Karpas-422 (cell line): ENCODE measurements at regions not wholly inside any gene's neighbourhood (a gene's known extent, or its start where the extent isn't known, plus 50 kb on each side); places are given as distances from the start of the nearest gene placed in this dataset.

Source experiments
- DNase-seq: peaks from one replicate; pipeline ENCODE4 v3.0.0-alpha.2; 2015
- H2AFZ ChIP-seq: fragments of 200-600 bp; sonication (generic); 2 replicates; pipeline ENCODE4 v1.6.1; 2014; ENCODE audit warnings: antibody characterized with exemption, low read length, mixed read lengths
- H3K27ac ChIP-seq: fragments of 200-600 bp; sonication (generic); 2 replicates; pipeline ENCODE4 v1.5.1; 2014; ENCODE audit warnings: mild to moderate bottlenecking, low read length, moderate library complexity
- H3K27me3 ChIP-seq: fragments of 200-600 bp; sonication (generic); 2 replicates; pipeline ENCODE4 v1.6.1; 2014; ENCODE audit warnings: low read length, mixed read lengths
- H3K36me3 ChIP-seq: fragments of 200-600 bp; sonication (generic); 2 replicates; pipeline ENCODE4 v1.6.1; 2014; ENCODE audit warnings: low read length, mixed read lengths; ENCODE audit not compliant: insufficient read depth
- H3K4me1 ChIP-seq: fragments of 200-600 bp; sonication (generic); 2 replicates; pipeline ENCODE4 v1.6.1; 2014; ENCODE audit warnings: mild to moderate bottlenecking, low read length, mixed read lengths
- H3K4me2 ChIP-seq: fragments of 200-600 bp; sonication (generic); 2 replicates; pipeline ENCODE4 v1.6.1; 2014; ENCODE audit warnings: low read length, low read depth, mild to moderate bottlenecking; ENCODE audit not compliant: poor library complexity, severe bottlenecking
- H3K4me3 ChIP-seq: fragments of 200-600 bp; sonication (generic); 2 replicates; pipeline ENCODE4 v1.5.1; 2014; ENCODE audit warnings: mild to moderate bottlenecking, antibody characterized with exemption, low read length, mixed read lengths
- H3K79me2 ChIP-seq: fragments of 200-600 bp; sonication (generic); 2 replicates; pipeline ENCODE4 v1.6.1; 2014; ENCODE audit warnings: mild to moderate bottlenecking, low read length, mixed read lengths
- H3K9ac ChIP-seq: fragments of 200-600 bp; sonication (generic); 2 replicates; pipeline ENCODE4 v1.6.0; 2014; ENCODE audit warnings: low read length
- H3K9me2 ChIP-seq: fragments of 200-600 bp; sonication (generic), shearing (Covaris generic); replicated peaks from 2 replicates; pipeline ENCODE4 v1.6.0; 2014; ENCODE audit warnings: mild to moderate bottlenecking, low read length, moderate library complexity; ENCODE audit not compliant: insufficient read depth
- H3K9me3 ChIP-seq: fragments of 300-700, 200-600 bp; sonication (generic); 2 replicates; pipeline ENCODE4 v1.6.1; 2014; ENCODE audit warnings: low read length, mixed read lengths
- H4K20me1 ChIP-seq: fragments of 200-600 bp; sonication (generic); 2 replicates; pipeline ENCODE4 v1.6.1; 2014; ENCODE audit warnings: mild to moderate bottlenecking, antibody characterized with exemption, low read length, low read depth; ENCODE audit not compliant: insufficient read depth

- Histone ChIP-seq H4K20me1 (no peaks in the 10 kb centered on the region), H3K9ac (no peak overlapping the region), H3K27ac (no peak overlapping the region), H3K4me1 (no peaks in the 10 kb centered on the region), H3K27me3 (no peaks in the 10 kb centered on the region), H3K4me2 (no peak overlapping the region), H3K36me3 (no peaks in the 10 kb centered on the region), H3K9me2 (no peaks in the 10 kb centered on the region), H3K4me3 (no peak overlapping the region), H2AFZ (no peak overlapping the region), H3K9me3 (no peaks in the 10 kb centered on the region), H3K79me2 (no peaks in the 10 kb centered on the region)
- no peak for DNase-seq
Observed at GRCh38 chr2:66236816-66237802, 197.8 kb upstream of the MEIS1 start.

- H3K79me2 ChIP-seq = no peaks in the 10 kb centered on the region
- H3K9ac ChIP-seq = no peak overlapping the region
- no peaks in the 10 kb centered on the region for H3K9me3 ChIP-seq
- no peaks in the 10 kb centered on the region for H3K27me3 ChIP-seq
- no peak overlapping the region for H3K4me3 ChIP-seq
- no peaks in the 10 kb centered on the region for H4K20me1 ChIP-seq
- no peak for DNase-seq
- no peak overlapping the region for H3K27ac ChIP-seq
- no peaks in the 10 kb centered on the region for H3K9me2 ChIP-seq
- H2AFZ ChIP-seq = no peak overlapping the region
- H3K4me1 ChIP-seq = no peaks in the 10 kb centered on the region
- no peak overlapping the region for H3K4me2 ChIP-seq
- H3K36me3 ChIP-seq = no peaks in the 10 kb centered on the region
Observed at GRCh38 chr2:66236067-66236685, 198.7 kb upstream of the MEIS1 start.

GRCh38 chr2:66235428-66235827, 199.5 kb upstream of the MEIS1 start:
- no peaks in the 10 kb centered on the region for H3K9me3 ChIP-seq
- no peaks in the 10 kb centered on the region for H3K79me2 ChIP-seq
- H3K4me3 ChIP-seq = no peak overlapping the region
- H3K27ac ChIP-seq = no peak overlapping the region
- H4K20me1 ChIP-seq = no peaks in the 10 kb centered on the region
- no peaks in the 10 kb centered on the region for H3K36me3 ChIP-seq
- H2AFZ ChIP-seq = no peak overlapping the region
- no peaks in the 10 kb centered on the region for H3K27me3 ChIP-seq
- no peak for DNase-seq
- no peaks in the 10 kb centered on the region for H3K4me1 ChIP-seq
- H3K9ac ChIP-seq = no peak overlapping the region
- no peak overlapping the region for H3K4me2 ChIP-seq
- no peaks in the 10 kb centered on the region for H3K9me2 ChIP-seq

- no peak overlapping the region for H3K4me3 ChIP-seq
- H3K9me3 ChIP-seq = no peaks in the 10 kb centered on the region
- H3K79me2 ChIP-seq = no peaks in the 10 kb centered on the region
- H3K9ac ChIP-seq = no peak overlapping the region
- H2AFZ ChIP-seq = no peak overlapping the region
- no peaks in the 10 kb centered on the region for H4K20me1 ChIP-seq
- H3K36me3 ChIP-seq = no peaks in the 10 kb centered on the region
- H3K27ac ChIP-seq = no peak overlapping the region
- no peaks in the 10 kb centered on the region for H3K9me2 ChIP-seq
- no peaks in the 10 kb centered on the region for H3K27me3 ChIP-seq
- no peak for DNase-seq
- H3K4me2 ChIP-seq = no peak overlapping the region
- no peaks in the 10 kb centered on the region for H3K4me1 ChIP-seq
Observed at GRCh38 chr2:66233981-66234380, 200.9 kb upstream of the MEIS1 start.

GRCh38 chr2:66228128-66228547, 206.8 kb upstream of the MEIS1 start:
- no peaks in the 10 kb centered on the region for H4K20me1 ChIP-seq
- H3K27me3 ChIP-seq = no peaks in the 10 kb centered on the region

GRCh38 chr2:66217039-66217585, 217.8 kb upstream of the MEIS1 start:
- Histone ChIP-seq H3K4me3 (no peak overlapping the region), H3K27me3 (0 out of 2 replicates have a peak, but pooled peaks cover 5% of the 10 kb centered on the region), H3K4me2 (no peak overlapping the region), H3K9me2 (no peaks in the 10 kb centered on the region), H3K9ac (no peak overlapping the region), H4K20me1 (no peaks in the 10 kb centered on the region), H3K9me3 (no peaks in the 10 kb centered on the region), H3K36me3 (no peaks in the 10 kb centered on the region), H3K4me1 (peaks cover 10% of the 10 kb centered on the region), H3K79me2 (no peaks in the 10 kb centered on the region), H2AFZ (no peak overlapping the region), H3K27ac (no peak overlapping the region)
- DNase-seq = no peak

More at GRCh38 chr2:66228128-66228547, 206.8 kb upstream of the MEIS1 start:
- Histone ChIP-seq H3K4me3 (no peak overlapping the region), H3K9me3 (no peaks in the 10 kb centered on the region), H3K4me1 (no peaks in the 10 kb centered on the region), H3K79me2 (no peaks in the 10 kb centered on the region), H3K9me2 (no peaks in the 10 kb centered on the region), H3K36me3 (no peaks in the 10 kb centered on the region), H3K27ac (no peak overlapping the region), H3K4me2 (no peak overlapping the region), H3K9ac (no peak overlapping the region), H2AFZ (no peak overlapping the region)
- no peak for DNase-seq

- Histone ChIP-seq H3K9me3 (no peaks in the 10 kb centered on the region), H3K4me2 (no peak overlapping the region), H4K20me1 (no peaks in the 10 kb centered on the region), H3K36me3 (no peaks in the 10 kb centered on the region), H3K27ac (no peak overlapping the region), H3K27me3 (0 out of 2 replicates have a peak, but pooled peaks cover 5% of the 10 kb centered on the region), H3K79me2 (no peaks in the 10 kb centered on the region), H3K9me2 (no peaks in the 10 kb centered on the region), H3K4me3 (no peak overlapping the region), H3K4me1 (no peaks in the 10 kb centered on the region), H3K9ac (no peak overlapping the region), H2AFZ (no peak overlapping the region)
- DNase-seq = no peak
Observed at GRCh38 chr2:66212749-66213148, 222.2 kb upstream of the MEIS1 start.

GRCh38 chr2:66202586-66202985, 232.3 kb upstream of the MEIS1 start:
- Histone ChIP-seq H3K4me1 (peaks cover 7% of the 10 kb centered on the region), H4K20me1 (0 out of 2 replicates have a peak, but pooled peaks cover 3% of the 10 kb centered on the region), H3K9me3 (no peaks in the 10 kb centered on the region), H3K4me3 (no peak overlapping the region), H3K27ac (no peak overlapping the region), H2AFZ (no peak overlapping the region), H3K36me3 (no peaks in the 10 kb centered on the region), H3K79me2 (no peaks in the 10 kb centered on the region), H3K9ac (no peak overlapping the region), H3K9me2 (no peaks in the 10 kb centered on the region), H3K4me2 (no peak overlapping the region), H3K27me3 (0 out of 2 replicates have a peak, but pooled peaks cover 4% of the 10 kb centered on the region)
- peak; percentile 56 for DNase-seq
